HepG2 (cell line): ENCODE measurements at regions not wholly inside any gene's neighbourhood (a gene's known extent, or its start where the extent isn't known, plus 50 kb on each side); places are given as distances from the start of the nearest gene placed in this dataset.

Experiments
- HNF4A ChIP-seq: sonication (generic); formaldehyde crosslinking; IDR thresholded peaks from 2 replicates; pipeline ENCODE4 v1.4.0; 2020; ENCODE audit warnings: missing genetic modification reagents
- MIXL1 ChIP-seq: IDR thresholded peaks from 2 replicates; pipeline ENCODE4 v1.6.1; 2016
- NR1H2 ChIP-seq: sonication (generic); formaldehyde crosslinking; IDR thresholded peaks from 2 replicates; pipeline ENCODE4 v1.8.1; 2022; ENCODE audit warnings: low read depth, missing genetic modification reagents, borderline replicate concordance
- TBP ChIP-seq: sonication (generic); formaldehyde crosslinking; IDR thresholded peaks from 2 replicates; pipeline ENCODE4 v1.5.0; 2020; ENCODE audit warnings: missing genetic modification reagents
- ZFP41 ChIP-seq: sonication (generic); formaldehyde crosslinking; IDR thresholded peaks from 2 replicates; pipeline ENCODE4 v1.4.0; 2020; ENCODE audit warnings: mild to moderate bottlenecking, missing genetic modification reagents, borderline replicate concordance
- ZNF121 ChIP-seq: sonication (generic); formaldehyde crosslinking; IDR thresholded peaks from 2 replicates; pipeline ENCODE4 v1.5.0; 2020; ENCODE audit warnings: mild to moderate bottlenecking, missing genetic modification reagents
- ZNF235 ChIP-seq: sonication (generic); formaldehyde crosslinking; IDR thresholded peaks from 2 replicates; pipeline ENCODE4 v1.8.1; 2023; ENCODE audit warnings: mild to moderate bottlenecking, missing genetic modification reagents, borderline replicate concordance
- TF ChIP-seq, protein P1 (sequence below): sonication (generic); formaldehyde crosslinking; IDR thresholded peaks from 2 replicates; pipeline ENCODE4 v1.5.0; 2020; ENCODE audit warnings: mild to moderate bottlenecking, missing genetic modification reagents, moderate library complexity

DNA sequence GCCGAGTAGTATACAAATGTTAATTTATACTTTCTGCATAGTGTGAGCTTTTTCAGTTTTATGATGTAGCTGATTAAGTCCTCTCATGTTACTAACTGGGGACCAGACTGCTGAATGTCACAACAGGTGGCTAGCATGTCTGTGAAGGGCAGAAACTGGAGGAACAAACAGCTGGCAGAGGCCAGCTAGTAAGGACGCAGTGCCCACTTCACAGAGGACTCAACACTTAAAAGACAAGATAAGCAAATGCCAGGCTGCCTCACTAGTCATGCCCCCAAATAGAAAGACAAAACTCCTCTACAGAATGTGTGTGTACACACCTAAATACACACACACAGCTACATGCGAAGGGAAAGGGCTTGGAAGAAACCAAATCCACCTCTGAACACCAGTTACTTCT, 73.8 kb upstream of the ZNF678 start:
- TF ChIP-seq TBP, result no peak
- no peak for TF ChIP-seq HNF4A (CRISPR knock-in tag)
- TF ChIP-seq, protein P1, sequence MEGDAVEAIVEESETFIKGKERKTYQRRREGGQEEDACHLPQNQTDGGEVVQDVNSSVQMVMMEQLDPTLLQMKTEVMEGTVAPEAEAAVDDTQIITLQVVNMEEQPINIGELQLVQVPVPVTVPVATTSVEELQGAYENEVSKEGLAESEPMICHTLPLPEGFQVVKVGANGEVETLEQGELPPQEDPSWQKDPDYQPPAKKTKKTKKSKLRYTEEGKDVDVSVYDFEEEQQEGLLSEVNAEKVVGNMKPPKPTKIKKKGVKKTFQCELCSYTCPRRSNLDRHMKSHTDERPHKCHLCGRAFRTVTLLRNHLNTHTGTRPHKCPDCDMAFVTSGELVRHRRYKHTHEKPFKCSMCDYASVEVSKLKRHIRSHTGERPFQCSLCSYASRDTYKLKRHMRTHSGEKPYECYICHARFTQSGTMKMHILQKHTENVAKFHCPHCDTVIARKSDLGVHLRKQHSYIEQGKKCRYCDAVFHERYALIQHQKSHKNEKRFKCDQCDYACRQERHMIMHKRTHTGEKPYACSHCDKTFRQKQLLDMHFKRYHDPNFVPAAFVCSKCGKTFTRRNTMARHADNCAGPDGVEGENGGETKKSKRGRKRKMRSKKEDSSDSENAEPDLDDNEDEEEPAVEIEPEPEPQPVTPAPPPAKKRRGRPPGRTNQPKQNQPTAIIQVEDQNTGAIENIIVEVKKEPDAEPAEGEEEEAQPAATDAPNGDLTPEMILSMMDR (CRISPR knock-in tag), result no peak
- TF ChIP-seq MIXL1 (CRISPR knock-in tag), result no peak
- TF ChIP-seq NR1H2 (CRISPR knock-in tag), result no peak
- TF ChIP-seq ZNF121 (CRISPR knock-in tag), result no peak
- no peak for TF ChIP-seq ZFP41 (CRISPR knock-in tag)
- no peak for TF ChIP-seq ZNF235 (CRISPR knock-in tag)
